ENCODE measurements at regions not wholly inside any gene's neighbourhood (a gene's known extent, or its start where the extent isn't known, plus 50 kb on each side); places are given as distances from the start of the nearest gene placed in this dataset.

DNA sequence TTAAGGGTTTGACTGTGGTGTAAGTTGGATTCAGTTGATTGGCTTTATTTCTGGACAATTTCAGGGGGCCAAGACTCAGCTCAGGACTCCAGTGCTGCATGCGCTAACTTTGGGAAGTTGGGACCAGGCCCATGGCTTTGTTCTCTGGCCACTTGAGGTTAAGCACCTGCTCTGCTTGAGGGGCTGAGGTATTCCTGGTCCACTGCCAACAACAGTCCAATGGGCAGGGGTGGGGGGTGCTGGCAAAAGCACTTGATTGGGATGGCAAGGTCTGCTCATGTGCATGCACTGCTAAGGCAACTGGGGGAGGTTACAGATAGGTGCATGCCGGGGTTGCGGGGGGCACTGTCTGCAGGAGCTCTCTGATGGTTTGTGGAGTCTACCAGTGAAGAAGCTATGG, 52.6 kb upstream of the ASB17 start:
- no peak for DNase-seq (ENCODE audit: low read depth)

DNA sequence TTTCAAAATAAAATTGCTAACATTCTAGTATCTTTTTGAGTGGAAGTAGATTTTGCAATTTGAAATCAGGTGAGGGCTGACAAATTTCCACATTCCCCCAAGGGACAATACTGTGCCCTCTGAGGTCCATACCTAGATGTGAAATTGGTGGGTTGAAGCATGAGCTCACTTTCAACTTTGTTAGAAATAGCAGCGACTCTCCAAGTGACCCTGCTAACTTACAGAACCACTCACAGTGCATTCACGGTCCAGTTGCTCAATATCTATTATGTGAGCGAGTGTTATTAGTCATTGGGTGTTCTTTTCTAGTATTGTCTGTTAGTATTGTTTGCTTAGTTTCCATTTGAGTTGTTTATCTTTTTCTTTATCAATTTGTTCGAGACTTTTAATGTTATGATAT, 53.6 kb upstream of the ASB17 start:
- no peak for DNase-seq (ENCODE audit: low read depth)

DNA sequence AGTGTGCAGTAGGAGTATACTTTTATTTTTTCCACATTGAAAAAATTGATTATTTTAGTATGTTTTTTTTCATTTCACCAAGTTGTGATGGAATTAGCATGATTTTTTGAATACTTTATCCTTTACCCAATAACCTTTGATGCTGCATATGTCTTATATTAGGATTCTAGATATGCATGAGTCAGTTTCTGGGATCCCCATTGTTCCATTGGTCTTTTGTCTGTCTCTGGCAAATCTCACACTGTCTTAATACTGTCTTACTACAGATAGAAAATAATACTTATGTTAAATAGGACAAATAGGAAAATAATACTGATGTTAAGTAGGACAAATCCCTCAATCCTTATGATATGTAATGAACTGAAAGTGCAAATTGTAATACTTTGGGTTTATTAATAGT, 54.3 kb upstream of the ASB17 start:
- no peak for DNase-seq (ENCODE audit: low read depth)

- no peak for DNase-seq (ENCODE audit: low read depth)
Measured at GRCh38 chr1:75989121-75989520, 56.9 kb upstream of the ASB17 start.

DNA sequence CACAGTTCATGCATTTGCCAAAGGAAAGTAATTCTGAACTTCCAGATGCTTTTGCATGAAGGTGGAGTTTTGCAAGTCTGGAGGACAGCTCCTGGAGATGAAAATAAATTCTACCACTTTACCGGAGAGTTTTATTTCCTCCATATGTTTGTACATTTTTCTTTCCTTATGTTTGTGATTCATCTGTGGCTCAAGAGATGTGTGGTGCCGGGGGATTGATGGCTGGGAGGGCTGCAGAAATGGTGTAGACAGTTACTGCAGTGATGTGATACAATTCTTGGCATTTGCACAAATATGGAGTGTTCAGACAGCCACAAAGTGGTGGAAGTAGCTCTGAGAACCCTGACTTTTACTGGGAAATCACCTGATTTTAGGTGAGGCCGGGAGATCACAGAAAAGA, 58.5 kb upstream of the ASB17 start:
- DNase-seq (ENCODE audit: low read depth): no peak

DNA sequence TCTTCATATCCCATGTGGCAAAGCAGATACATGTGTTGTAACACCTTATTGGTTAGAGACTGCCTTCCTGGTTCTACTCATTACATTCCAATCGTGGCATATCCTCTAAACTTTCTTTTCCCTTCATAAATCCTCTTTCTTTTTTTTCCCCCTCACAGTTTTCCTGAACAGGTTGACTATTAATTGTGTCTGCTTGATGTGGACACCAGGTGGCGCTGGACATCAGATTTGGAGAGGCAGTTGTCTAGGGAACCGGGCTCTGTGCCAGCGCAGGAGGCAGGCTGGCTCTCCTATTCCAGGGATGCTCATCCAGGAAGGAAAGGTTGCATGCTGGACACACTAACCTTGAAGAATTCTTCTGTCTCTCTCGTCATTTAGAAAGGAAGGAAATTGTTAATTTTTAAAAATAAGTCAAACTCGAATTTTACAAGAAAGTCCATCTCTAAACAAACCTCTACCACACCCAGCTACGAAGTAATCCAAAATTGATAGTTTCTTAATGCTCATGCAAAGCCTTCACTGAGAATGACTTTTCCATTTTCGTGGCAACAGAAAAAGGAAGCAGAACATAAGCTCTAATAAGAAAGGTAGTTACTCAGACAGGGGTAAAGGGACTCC, 59.4 kb upstream of the ASB17 start:
- DNase-seq (ENCODE audit: low read depth): peak; percentile 56

DNA sequence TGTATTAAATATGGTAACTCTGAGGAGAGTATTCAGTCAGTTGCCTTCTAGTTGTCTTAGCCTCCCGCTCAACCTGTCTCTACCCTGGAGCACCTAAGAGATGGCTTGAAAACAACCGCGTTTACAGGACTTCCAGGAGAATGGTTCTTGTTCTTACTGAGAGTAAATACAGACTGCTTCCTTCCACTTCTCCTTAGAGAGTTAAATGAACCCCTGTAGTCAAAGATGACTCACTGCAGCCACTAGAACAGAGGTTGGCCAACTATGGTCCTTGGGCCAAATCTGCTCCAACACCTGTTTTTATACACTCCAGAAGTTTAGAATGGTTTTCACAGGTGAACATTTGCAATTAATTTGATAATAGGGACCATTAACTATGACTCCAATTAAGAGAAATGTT, 60.1 kb upstream of the ASB17 start:
- DNase-seq (ENCODE audit: low read depth): no peak

DNA sequence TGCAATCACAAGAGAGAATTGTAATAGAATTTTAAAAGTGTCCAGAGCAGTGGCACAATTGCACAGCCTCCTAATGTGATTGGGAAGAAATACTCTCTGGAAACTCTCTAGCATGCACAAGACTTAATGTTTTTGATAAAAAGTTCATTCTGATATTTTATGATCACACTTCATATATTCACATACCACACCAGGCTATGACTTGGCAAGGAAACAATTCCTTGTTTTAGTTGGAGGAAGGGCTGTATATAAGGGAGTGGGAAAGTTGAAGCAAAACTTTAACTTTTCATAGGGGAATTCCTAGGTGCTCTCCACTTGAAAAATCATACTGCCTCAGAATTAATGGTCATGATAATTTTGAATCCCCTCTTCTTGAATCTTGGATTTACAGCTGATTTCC, 61.5 kb upstream of the ASB17 start:
- DNase-seq (ENCODE audit: low read depth): no peak

DNA sequence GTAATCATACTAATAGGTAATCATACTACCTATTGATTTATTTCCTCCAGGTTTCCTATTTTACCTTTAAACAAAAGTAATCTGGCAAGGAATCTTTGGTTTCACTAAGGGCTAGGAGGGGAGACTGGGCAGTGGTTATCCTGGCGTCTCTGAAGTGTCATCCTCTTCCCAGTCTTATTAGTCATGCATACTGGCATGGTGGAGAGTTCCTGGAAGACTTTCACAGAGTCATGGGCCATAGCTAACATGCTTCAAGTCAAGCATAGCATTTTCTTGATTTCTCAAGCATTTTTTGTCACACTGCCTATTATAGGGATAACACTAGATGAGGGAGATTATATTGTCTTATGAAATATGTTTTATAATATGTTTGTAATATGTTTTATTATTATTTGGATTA, 64.0 kb upstream of the ASB17 start:
- DNase-seq (ENCODE audit: low read depth): no peak

DNA sequence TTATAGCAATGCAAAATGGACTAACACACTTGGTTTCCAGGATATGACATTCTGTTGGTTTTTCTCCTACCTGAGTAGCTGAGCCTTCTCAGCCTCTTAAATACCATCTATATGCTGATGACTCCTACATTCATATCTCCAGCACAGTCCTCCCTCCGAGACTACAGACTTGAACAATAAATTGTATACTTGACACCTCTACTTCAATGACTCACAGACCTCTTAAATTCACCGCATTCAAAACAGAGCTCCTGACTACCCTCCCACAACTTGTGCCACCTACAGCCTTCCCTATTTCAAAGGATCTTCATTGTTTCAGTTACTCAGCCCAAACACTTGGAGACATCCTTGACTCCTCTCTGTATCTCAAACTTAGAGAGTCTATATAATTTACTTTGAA, 66.8 kb upstream of the ASB17 start:
- DNase-seq (ENCODE audit: low read depth): no peak

GRCh38 chr1:76003946-76004345, 70.6 kb upstream of the ST6GALNAC3 start:
- DNase-seq (ENCODE audit: low read depth): no peak

DNA sequence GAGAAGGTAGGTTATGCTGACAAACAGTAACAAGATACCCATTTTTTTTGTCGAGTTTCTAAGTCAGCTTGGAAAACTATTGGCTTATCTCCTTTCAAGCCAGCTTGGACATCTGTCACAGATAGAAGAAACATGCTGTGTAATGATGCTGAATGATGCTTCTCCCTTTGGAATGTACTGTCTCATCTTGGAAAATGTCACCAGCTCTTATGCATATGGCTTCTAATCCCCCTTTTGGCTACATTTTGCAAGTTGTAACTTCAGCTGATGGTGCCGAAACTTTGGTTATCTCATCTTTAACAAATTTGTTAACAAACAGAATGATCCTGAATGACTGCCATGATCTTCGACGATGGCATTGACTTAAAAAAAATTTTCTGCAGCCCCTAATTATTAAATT, 68.8 kb upstream of the ST6GALNAC3 start:
- no peak for DNase-seq (ENCODE audit: low read depth)

- DNase-seq (ENCODE audit: low read depth): no peak
Measured at GRCh38 chr1:76006234-76006633, 68.3 kb upstream of the ST6GALNAC3 start.

- no peak for DNase-seq (ENCODE audit: low read depth)
Measured at GRCh38 chr1:76010802-76011201, 63.7 kb upstream of the ST6GALNAC3 start.

GRCh38 chr1:76012341-76013205, 62.0 kb upstream of the ST6GALNAC3 start:
- no peak for DNase-seq (ENCODE audit: low read depth)

DNA sequence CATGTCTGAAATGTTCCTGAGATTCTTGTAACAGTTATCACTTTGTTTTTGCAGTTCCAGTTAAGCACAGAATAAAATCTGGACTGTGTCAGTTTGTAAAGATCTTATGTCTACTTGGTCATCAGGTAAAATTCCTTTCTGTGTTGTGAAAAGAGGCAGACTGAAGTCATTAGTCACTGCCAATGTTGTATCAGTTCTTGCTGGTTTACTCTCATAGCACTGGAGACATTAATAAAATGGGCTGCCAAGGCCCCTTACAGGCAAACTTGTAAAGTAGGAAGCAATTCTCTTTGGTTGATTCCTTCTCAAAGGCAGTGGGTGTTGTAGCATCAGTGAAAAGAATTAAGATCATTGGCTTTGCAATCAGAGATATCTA, 61.4 kb upstream of the ST6GALNAC3 start:
- no peak for DNase-seq (ENCODE audit: low read depth)

DNA sequence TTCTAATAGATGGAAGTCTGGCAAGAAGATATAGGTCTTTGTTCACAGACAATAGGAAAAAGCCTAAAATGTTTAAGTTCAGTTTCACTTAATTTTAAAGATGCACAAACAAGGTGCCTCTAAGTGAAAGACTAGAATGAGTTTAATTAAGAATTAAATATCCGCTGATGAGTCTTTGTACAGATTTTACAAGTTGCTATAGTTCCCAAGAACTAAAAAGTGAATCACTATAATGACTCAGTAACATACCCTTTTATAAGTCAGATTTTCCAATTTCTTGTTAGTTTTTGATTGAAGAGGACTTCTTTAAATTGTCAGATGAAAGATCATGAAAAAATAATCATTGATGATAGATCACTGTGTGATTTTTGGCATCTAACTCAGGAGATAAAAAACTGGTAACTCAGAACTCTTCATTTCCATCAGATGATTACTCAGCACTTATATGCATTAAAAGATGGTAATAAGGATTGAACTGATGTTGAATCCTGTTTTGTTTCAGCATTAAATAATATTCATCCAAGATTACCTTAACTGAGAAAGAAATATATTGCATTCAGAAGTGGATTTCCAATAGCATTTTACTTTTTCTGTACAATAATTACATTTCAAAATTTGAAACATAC, 59.0 kb upstream of the ST6GALNAC3 start:
- no peak for DNase-seq (ENCODE audit: low read depth)

DNA sequence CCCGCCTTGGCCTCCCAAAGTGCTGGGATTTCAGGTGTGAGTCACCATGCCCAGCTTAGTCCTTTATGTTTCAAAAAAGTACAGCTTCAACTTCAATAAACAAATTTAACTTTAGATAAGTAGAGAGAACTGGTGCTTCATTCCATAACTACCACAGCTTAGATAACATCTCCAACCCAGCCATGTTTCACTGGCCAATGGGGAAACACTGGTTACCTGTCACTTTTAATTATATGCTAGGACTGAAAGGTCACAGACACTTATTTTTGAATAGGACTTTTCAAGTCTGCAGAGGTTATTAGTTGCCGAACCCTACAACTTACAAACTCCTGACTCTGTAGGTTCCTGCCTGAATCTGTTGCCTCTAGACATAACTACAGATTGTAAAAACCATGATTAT, 56.5 kb upstream of the ST6GALNAC3 start:
- no peak for DNase-seq (ENCODE audit: low read depth)

DNA sequence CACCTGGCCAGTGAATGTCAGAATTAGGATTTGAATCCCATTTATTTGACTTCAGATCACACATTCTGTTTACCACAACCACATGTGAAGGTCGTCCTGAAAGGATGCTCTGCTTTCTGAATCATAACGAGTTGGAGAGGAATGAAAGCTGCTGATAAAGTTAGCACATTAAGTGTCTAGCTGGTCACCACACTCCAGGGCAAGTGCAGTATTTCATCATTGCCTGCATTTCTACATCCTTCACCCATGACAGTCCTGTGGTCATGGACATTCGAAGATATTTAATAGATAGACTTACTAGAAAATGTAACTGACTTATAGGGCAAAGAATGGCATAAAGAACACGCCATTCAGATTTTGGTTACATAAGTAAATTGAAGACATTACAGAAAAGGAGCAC, 52.7 kb upstream of the ST6GALNAC3 start:
- DNase-seq (ENCODE audit: low read depth): no peak

- no peak for DNase-seq (ENCODE audit: low read depth)
Measured at GRCh38 chr1:76023669-76024435, 50.7 kb upstream of the ST6GALNAC3 start.
